GM18517 (cell line): ENCODE measurements at regions not wholly inside any gene's neighbourhood (a gene's known extent, or its start where the extent isn't known, plus 50 kb on each side); places are given as distances from the start of the nearest gene placed in this dataset.

Experiments used
- ATAC-seq: cut with Tn5 transposase; IDR thresholded peaks from one replicate; pipeline ENCODE4 v1.9.1; 2021; ENCODE audit warnings: mild to moderate bottlenecking, moderate library complexity; ENCODE audit not compliant: unreplicated experiment

DNA sequence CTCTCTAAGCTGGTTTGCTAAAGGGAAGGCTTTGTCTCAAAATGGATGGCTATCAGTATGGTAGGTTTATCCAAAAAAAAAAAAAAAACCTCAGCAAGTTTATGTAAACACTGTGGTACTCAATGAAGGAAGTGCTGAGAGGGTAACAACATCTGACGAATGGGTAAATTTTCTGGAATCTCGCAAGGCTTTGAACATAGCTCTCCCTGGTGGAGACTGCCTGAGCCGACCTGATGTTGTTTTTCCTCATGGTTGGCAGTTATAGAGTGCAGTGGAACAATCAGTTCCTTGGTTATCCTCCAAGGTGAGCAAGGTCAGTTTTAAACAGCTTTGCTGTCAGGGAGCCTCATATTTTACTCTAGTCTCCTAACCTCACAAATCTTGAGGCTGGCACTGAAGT is 94.6 kb downstream of the ZPLD1 start:
- no peak for ATAC-seq

DNA sequence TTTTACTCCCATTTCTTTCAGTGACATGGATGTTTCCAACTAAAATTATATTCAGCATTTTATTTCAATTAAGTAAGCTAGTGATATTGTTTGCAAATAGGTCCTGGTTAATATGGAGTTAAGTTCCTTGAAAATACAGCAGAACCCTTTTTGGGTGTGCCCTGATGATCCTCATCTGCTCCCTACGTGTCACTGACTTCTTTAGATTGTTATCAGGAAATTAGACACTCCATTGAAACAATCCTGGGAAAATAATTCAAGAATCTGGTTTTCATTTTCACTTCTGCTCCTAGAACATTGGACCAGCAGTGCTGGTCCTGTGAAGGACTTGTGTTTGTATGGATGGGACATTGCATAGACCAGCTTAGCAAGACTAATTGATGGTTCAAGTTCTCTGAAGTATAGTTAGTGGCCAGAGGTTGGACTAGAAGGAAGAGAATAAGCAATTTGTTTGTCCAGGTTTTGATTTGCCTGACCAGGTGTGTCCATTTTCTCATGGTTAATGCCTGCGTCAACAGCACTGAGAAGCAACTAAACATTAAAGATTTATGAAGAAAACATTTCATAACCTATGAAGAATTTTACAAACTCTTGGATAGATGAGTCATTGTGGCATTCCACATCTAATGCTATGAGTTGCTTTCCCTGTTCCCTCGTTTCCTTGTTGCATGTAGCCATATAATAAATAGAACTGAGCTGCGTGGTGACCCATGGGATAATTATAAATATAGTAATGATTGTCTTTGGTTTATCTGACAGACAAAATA is 95.8 kb downstream of the ZPLD1 start:
- ATAC-seq, result no peak

DNA sequence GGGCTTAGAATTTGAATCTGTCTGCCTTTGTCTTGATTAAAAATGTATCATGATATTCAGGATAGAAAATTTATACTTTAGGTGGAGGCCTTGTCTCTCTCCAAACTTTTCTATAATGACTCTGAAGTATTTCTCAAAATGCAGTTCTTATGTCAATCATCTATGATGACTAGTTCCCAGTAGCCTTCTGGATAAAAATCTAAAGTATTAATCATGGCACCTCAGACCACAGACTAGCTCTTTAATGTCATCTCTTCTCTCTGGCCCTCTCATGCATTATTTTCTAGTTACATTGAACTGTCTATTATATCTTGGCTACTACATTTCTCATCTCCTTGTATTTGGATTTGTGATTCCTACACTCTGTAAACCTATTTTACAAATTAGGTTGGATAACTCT is 96.9 kb downstream of the ZPLD1 start:
- ATAC-seq, result no peak

DNA sequence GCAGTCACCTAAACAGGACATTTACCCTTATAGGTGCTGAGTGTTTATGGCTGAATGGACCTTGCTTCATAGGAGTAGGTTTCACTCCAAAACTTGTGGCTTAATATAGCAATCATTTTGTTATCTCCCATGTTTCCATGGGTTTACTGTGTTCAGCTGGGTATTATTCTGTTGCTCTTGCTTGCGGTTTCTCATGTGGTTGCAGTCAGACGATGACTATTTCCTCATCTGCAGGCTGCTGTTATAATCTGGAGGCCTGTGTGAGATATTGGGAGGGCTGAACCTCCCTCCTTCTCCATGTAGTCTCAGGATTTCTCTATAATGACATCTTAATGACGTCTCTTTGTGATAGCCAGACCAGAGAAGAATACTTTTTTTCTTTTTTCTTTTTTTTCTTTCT is 98.1 kb downstream of the ZPLD1 start:
- ATAC-seq, result no peak

DNA sequence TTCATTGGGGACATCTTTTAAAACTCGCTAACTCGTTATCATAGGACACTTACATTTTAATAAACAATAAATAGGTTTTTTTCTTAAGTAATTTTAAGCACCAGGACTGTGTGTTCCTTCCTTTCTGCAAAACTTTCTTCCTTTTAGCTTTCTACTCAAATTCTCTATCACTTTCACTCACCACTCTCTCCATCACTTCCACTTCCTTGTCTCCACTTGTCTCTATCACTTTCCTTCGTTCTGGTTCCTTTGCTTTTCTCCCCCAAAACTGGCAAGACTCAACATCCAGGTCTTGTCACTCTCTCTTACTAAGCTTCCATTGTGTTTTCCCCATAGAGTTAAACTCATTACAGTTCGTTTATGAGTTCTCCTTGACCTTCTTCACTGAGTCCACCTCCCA is 99.0 kb downstream of the ZPLD1 start:
- ATAC-seq, result no peak

DNA sequence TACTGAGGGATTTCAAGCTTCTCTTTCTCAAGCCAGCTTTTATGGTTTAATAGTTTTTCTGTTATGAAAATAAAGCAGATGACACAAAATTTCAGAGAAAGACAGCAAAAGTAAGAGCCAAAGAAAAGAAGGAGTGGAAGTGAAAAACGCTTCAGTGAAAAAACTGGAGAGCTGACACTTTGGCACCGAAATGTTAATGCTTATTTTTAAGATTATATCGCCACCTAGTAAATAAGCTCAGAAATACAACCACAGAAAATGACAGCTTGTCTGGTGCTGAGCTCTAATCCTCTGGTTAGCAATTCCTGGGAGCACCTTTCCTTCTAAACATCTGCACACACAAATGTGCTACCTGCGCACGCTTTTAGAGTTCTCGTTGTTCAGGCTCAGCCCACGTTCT is 101.6 kb downstream of the ZPLD1 start:
- no peak for ATAC-seq

DNA sequence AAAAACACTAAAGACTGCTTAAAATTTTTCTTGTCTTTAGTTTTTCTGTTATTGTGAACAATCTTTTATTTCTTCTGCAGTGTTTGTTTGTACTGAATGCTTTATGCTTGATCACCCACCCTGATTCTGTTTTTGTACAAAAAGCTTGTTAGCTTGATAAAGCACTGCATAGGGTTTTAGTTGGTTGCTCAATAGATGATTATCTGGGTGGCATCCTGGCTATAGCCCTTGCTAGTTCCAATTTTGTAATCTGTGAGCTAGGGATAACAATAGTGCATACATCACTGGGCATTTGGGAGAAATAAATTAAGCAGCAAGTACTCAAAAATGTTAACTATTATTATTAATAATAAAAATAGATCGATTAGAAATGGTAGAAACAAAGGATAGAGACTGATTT is 102.3 kb downstream of the ZPLD1 start:
- ATAC-seq, result no peak

DNA sequence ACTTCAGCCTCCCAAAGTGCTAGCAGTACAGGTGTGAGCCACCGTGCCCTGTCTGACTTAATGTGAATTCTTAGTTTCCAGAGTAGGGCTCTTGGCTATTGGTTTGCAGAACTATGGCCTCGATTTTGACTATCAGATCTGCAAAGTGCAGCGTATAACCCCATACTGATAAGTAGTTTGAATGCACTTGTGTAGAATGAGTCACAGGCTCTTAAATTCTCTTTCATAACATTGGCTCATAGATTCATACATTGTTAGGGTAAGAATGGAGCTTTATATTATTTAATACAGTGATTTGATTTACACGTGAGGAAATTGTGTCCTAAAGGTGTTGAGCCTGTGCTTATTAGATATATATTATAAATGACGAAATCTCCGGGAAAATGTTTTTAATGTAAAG is 109.9 kb downstream of the ZPLD1 start:
- ATAC-seq, result no peak

DNA sequence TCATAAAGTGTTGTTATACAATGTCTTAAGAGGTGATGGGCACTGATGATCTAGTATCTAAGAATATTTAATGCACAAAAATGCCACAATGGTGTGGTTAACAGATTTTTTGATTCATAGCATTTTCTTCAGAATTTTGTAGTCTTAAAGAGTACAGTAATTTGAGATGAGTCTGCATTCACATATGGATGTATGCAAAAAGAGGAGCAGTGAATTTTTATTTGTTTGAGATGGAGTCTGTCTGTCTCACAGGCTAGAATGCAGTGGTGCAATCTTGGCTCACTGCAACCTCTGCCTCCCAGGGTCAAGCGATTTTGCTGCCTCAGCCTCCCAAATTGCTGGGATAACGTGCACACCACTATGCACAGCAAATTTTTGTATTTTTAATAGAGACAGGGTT is 110.5 kb downstream of the ZPLD1 start:
- ATAC-seq, result no peak

DNA sequence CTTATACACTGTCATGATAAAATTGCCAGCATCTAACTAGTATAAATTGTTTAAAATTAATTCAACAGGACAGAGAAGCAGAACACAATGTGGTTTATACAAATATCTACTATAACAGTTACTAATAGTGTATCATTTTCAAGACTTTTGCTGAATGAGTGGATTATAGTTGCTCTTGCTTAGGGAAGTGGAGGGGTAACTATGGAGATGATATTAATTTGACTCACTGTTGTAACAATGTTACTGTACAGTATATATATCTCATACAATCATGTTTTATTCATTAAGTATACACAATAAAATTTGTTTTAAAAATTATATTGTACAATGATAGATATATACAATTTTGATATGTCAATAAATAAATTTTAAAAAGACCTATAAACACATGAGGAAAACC is 119.1 kb downstream of the ZPLD1 start:
- ATAC-seq, result no peak

DNA sequence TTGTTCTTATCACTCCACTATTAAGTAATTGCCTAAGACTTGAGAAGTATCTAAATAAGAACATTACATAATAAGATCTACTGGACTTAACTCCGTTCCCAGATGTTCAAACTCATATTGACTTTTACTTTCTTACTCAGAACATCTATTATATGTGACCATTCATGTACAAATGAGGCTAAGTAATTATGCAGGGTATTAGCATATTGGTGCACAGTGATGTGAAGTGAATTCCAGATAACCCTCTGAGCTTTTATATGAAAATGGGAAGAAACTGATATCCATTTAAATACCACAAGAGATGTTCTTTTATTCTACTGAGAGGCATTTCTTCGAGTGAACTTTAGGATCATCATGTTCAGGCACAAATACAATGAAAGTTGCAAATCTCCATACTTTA is 135.7 kb downstream of the ZPLD1 start:
- ATAC-seq, result no peak

DNA sequence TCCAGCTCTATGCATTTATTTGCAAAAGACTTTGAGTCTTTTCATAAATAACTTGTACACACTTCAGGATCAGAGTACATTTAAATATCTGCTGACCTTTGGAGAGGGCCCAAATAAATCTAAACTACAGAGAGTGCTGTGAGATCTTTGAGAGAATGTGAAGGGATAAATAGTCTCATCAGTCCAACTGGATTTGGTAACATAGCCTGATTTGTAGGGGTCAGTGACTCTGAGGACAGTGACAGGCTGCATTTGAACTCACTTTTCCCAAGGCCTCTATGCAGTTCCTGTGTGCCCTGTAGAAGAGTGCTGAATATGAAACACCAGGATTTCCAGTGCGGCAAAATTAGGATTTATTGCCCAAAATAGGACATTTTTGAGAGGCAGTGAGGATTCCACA is 136.2 kb downstream of the ZPLD1 start:
- ATAC-seq, result no peak

DNA sequence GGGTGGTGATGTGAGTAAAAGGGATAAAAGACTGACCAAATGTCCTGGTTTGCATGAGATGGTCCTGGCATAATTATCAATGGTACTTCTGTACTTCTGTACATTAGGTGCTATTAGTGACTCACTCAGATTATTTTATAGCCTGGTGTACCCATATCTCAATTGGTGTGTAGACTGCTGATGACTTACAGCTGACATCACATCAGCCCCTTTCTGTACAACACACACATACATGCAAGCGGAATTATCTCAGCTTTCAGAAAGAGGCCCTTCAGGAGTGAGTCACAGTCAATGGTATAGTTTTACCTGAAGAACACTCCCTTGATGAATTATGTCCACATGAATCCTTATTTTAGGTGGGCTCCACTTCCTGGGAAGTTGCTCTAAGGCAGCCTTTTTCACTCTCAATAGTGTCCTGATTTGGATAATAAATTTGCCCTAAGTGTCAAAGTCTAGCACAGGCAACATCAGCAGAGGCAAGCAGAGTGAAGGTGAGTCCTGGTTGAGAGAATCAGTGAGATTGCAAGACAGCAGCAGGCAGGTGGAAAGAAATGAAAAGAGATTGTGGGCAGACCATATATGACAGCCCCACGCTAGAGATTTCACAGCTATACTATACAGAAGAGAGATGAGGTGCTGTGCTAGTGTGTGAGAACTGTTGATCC is 137.0 kb downstream of the ZPLD1 start:
- no peak for ATAC-seq

DNA sequence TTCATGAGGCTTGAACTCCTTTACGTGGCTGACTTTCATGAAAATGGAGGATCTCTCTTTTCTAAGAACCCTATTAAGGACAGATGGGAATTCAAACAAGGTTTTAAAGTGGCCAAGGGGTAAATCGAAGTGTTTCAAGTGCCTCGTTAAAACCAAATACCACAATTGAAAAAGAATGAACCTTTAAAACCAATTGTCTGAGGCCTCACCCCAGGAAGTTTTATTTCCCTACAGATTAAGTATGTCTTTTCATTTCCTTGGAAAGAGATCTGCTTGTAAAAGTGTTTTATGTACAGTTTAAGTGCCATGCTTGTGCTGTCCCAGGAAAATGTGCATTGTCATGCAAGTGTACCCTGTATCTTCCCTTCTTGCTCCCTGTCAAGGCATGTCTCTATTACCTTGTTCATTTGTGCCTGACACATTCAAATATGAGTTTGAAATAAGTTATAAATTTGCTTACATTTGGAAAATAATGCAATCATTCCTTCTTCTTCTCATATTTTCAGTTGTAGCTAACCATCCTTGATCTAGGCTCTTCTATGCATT is 138.7 kb downstream of the ZPLD1 start:
- ATAC-seq, result no peak

DNA sequence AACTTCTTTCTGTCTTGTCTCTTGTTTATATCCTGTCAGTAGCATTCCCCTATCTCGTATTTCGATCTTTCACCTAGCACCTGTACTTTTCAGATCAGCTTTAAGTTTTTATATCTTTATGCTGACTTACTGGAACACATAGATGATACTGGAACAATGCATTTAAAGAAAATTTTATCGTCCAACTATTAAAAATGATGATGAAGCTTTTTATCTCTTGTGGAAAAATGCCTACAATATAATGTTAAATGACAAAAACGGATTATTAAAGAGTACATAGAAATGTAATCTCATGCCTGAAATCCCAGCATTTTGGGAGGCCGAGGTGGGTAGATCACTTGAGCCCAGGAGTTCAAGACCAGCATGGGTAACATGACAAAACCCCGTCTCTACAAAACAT is 139.5 kb downstream of the ZPLD1 start:
- ATAC-seq, result no peak

DNA sequence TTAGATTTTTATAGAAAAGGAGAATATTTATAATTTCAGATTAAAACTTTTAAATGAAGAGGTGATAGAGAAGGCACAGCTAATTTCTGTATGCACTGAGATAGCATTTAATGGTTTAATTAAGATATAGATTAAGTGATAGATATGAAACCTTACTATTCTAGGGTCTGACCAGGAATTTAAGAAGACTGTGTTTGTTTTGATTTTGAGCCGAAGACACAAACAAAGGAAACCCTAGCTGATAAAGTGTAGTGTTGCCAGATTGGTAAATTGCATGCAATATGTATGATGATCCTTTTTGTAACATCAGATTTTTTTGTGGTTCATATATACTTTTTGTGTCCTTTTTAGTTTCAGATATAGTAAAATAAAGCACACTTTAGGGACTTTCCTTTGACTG is 141.8 kb downstream of the ZPLD1 start:
- ATAC-seq, result no peak

DNA sequence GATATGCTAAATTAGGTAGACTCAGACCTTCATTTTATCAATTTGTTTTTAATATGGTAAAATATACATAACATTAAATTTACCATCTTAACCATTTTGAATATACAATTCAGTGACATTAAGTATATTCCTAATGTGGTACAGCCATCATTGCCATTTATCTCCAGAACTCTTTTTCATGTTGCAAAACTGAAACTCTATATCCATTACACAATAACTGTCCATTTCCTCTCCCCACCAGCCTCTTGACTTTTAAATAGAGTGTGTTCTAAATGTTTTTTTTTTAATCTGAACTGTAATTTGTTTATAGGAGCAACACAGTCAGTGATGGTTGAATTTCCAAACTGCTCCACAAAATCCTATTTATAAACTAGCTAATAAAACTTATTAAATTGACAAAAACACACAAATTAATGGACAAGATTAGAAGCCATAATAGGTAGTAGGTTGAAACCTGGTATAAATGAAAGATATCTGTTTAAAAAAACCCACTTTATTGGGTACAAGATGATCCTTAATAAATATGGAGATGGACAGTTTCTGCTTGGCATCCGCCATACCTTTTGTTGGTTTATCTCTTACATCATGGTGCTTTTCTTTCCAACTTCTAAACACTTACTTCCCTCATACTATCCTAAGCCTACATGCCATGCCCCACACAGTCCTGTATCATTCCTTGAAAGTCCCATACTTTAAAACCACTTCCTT is 142.4 kb downstream of the ZPLD1 start:
- no peak for ATAC-seq

DNA sequence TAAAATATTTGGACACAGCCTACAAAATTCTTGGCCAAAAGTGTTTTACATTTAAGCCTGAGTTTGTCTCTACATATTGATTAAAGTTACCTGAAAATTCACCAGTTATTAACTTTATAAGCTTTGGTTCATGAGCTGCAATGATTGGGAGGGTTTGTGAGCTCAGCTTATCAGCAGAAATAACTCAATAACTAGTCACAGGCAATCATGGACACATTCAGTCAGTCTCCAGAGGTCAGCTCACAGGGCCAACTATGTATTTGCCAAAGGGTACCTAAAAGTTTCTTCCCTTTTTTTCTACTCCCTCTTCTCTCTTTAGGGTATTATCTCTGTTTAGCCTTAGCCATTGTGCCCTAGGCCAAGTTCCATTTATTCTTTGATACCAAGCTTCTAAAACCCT is 145.9 kb downstream of the ZPLD1 start:
- ATAC-seq, result no peak

DNA sequence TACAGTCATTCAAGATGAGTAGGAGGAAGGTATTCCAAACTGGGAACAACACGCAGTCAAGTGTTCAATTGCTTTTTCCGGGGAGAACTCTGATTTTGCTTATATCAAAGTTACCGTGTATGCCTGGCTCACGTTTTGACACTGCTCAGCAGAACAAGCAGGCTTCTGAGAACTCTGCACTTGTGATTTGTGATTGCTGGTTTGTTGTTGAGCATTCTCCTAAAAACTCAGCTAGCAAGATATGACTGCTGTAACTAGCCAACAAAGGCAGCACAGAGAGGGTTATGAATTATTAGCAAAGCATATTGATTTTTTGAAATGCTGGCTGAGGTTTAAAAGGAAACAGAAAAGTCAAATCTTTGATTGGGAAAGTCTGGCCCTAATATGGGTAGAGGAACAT is 151.7 kb downstream of the ZPLD1 start:
- no peak for ATAC-seq

DNA sequence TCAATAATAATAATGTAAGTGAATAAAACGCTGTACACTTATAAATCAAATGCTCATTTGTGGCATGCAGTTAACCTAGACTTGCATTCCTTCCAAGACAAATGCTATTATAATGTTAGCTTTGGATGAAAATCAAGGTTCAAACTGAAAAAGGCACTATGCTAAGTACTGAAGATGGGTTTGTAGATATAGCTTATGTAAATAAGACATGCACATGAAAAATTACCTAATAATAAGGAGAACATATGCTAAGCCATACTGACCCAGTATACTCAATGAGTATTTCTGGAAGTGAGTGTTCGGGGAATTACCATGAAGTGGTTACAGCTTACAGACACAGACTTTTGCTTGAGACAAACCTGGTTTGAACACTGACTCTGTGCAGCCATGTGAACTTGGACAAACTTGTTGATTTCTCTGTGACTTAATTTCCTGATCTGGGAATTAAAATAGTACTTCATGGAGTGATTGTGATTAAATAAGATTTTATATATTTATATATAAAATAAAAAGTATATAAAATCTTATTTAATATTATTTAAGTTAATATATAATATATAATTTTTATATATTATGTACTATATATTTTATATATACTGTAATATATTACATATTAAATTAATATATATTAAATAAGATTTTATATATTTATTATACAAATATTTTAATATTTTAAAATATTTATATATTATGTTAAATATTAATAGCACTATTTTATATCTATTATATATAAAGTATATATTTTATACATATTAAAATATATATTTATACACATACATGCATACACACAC is 159.2 kb downstream of the ZPLD1 start:
- ATAC-seq, result no peak

DNA sequence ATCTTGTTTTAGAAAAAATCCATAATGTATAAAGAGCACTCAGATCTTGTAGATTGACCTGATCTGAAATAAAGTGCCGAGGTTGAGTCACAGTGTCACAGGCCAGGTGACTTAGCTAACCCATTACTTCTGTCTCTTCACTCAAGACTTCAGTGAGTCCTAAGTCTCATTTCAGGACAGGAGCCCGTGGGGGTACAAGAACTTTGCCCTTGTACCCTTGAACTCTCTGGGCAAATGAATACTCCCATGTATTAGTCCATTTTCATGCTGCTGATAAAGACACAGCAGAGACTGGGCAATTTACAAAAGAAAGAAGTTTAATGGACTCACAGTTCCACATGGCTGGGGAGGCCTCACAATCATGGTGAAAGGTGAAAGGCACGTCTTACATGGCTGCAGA is 160.2 kb downstream of the ZPLD1 start:
- ATAC-seq, result no peak
